ENCODE measurements at regions not wholly inside any gene's neighbourhood (a gene's known extent, or its start where the extent isn't known, plus 50 kb on each side); places are given as distances from the start of the nearest gene placed in this dataset.

- no peak for ATAC-seq
- Mint-ChIP-seq H3K9me3 (peaks cover 0 to 5% of the 10 kb centered on the region in 2 donors), H3K4me1 (peaks cover 8% of the 10 kb centered on the region), H3K4me3 (no peak overlapping the region), H3K27me3 (no peaks in the 10 kb centered on the region), H3K27ac (no peak overlapping the region)
- DNase-seq = no peak
Measured at GRCh38 chr2:207216457-207216856, 50.7 kb upstream of the KLF7 start.

- Mint-ChIP-seq H3K9me3 (no peaks in the 10 kb centered on the region), H3K27ac (no peak overlapping the region), H3K4me3 (no peak overlapping the region), H3K27me3 (no peaks in the 10 kb centered on the region), H3K4me1 (peaks cover 13% of the 10 kb centered on the region)
- ATAC-seq (no peak), DNase-seq (no peak)
Measured at GRCh38 chr2:207217442-207217841, 51.7 kb upstream of the KLF7 start.

DNA sequence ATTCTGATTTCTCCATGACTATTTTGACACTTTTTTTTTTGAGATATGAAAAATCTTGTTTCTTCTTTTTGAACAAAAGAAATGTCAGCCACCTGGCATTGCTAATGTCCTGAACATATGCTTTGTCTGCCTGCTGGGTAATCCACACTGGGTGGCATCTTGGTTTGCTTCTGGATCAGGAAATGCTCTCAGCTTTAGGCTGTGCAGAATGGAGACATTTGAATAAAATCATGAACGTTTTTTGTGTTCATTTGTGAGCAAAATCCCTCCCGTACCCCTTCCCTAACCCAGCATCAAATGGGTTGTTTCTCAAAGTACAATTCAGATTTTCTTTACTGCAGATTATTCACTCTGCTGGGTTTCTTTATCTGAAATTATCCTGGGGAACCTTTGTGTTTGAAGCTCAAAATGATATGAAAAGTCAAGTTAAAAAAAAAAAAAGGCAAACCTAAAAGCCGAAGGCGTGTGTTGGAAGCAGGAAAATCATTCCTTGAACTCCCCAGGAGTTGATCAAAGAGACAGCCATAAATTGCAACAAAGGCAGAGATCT is 53.4 kb upstream of the KLF7 start:
- Mint-ChIP-seq H3K27ac (no peak overlapping the region), H3K4me1 (peaks cover 27% of the 10 kb centered on the region), H3K27me3 (no peaks in the 10 kb centered on the region), H3K9me3 (no peaks in the 10 kb centered on the region), H3K4me3 (no peak overlapping the region)
- no peak for ATAC-seq
- DNase-seq = no peak

- H3K27me3 Mint-ChIP-seq = no peaks in the 10 kb centered on the region
- H3K9me3 Mint-ChIP-seq = no peaks in the 10 kb centered on the region
- H3K27ac Mint-ChIP-seq = no peak overlapping the region
- peaks cover 29% of the 10 kb centered on the region for H3K4me1 Mint-ChIP-seq
- DNase-seq (no peak), ATAC-seq (no peak)
- no peak overlapping the region for H3K4me3 Mint-ChIP-seq
Measured at GRCh38 chr2:207219676-207220501, 54.1 kb upstream of the KLF7 start.

- H3K27me3 Mint-ChIP-seq = no peaks in the 10 kb centered on the region
- no peak overlapping the region for H3K27ac Mint-ChIP-seq
- peaks cover 48% of the 10 kb centered on the region for H3K4me1 Mint-ChIP-seq
- DNase-seq = no peak
- H3K4me3 Mint-ChIP-seq = no peak overlapping the region
- no peak for ATAC-seq
- H3K9me3 Mint-ChIP-seq = no peaks in the 10 kb centered on the region
Measured at GRCh38 chr2:207221731-207222130, 56.0 kb upstream of the KLF7 start.

GRCh38 chr2:207223051-207223450 is 57.3 kb upstream of the KLF7 start:
- DNase-seq = peak; percentile 24 to 55
- H3K27me3 Mint-ChIP-seq = no peaks in the 10 kb centered on the region
- peak overlapping the region in 1 of 2 donors; percentile 8 for H3K4me3 Mint-ChIP-seq
- no peak overlapping the region for H3K27ac Mint-ChIP-seq
- peaks cover 57% of the 10 kb centered on the region for H3K4me1 Mint-ChIP-seq
- ATAC-seq = peak; percentile 82
- no peaks in the 10 kb centered on the region for H3K9me3 Mint-ChIP-seq

DNA sequence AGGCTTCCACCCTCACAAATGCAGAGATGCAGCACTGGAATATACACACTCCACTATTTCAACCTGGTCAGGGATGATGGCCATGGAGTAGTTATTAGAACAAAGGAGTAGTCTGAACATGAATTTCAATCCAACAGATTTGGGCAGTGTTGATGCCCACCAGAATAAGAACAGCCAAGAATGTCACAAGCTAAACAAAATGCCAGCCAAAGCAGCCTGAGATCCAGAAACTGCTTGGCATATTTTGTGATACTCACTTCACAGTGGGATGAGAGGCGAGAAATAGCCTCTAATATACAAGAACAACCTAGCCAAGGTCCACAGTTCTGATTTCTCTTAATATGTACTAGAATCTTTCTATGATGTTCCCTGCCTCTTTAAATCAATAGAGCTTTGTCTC is 58.6 kb upstream of the KLF7 start:
- no peak for DNase-seq
- Mint-ChIP-seq H3K4me3 (peak overlapping the region; percentile 68 to 71), H3K9me3 (no peaks in the 10 kb centered on the region), H3K4me1 (peaks cover 68% of the 10 kb centered on the region), H3K27me3 (peaks cover 6% of the 10 kb centered on the region), H3K27ac (peak overlapping the region in 1 of 2 donors; percentile 78)
- ATAC-seq = no peak

- ATAC-seq (peak; percentile 64), DNase-seq (peak in 1 of 2 donors; percentile 53)
Measured at GRCh38 chr2:207224791-207225482, 59.2 kb upstream of the KLF7 start.

DNA sequence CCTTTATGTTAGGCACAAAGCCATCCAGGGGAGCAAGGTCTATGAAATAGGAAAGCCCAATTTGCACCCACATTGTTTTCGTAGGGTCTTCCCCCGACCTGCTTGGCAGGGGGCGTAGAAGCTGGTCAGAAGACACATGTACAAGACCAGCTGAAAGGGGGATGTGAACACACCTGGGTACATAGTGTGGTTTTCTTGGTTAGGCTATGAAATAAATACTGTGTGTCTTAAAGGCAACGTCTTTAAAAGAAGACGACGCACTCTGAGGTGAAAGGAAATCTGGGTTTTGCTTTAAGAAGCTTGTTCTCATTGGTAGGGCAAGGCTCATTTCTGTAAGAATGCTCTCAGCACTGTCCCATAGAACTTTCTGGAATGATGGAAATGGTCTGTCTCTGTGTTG is 60.0 kb upstream of the KLF7 start:
- DNase-seq (peak; percentile 23 to 36), ATAC-seq (peak; percentile 74)
- Mint-ChIP-seq H3K4me3 (peak overlapping the region; percentile 68 to 71), H3K27me3 (peaks cover 6% of the 10 kb centered on the region), H3K27ac (peak overlapping the region; percentile 18 to 49), H3K4me1 (peaks cover 75% of the 10 kb centered on the region), H3K9me3 (peaks cover 0 to 3% of the 10 kb centered on the region in 2 donors)

More at GRCh38 chr2:207224791-207225482, 59.2 kb upstream of the KLF7 start:
- H3K27ac Mint-ChIP-seq = peak overlapping the region; percentile 14 to 78
- H3K4me1 Mint-ChIP-seq = peaks cover 69% of the 10 kb centered on the region
- H3K27me3 Mint-ChIP-seq = peaks cover 6% of the 10 kb centered on the region
- peaks cover 0 to 3% of the 10 kb centered on the region in 2 donors for H3K9me3 Mint-ChIP-seq
- H3K4me3 Mint-ChIP-seq = peak overlapping the region; percentile 68 to 71

DNA sequence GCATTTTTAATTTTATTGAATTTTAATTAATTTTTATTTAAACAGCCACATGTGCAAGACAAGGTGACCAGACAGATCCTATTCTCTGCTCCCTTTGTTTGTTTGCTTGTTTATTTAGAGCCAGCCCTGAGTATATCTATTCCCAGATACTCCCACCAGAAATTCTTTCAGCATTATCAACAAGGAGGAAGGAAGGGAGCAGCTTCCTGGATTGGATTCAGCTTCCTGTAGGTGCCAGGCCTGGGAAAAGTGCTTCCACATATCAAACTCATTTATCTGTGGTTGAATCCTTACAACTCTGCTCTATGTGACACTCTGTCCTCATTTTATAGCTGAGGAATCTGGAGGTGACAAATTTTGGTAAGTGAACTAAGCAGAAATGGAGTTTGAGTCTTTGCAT is 60.5 kb upstream of the KLF7 start:
- Mint-ChIP-seq H3K4me1 (peaks cover 79% of the 10 kb centered on the region), H3K4me3 (peak overlapping the region in 1 of 2 donors; percentile 7), H3K27ac (no peak overlapping the region), H3K27me3 (peaks cover 6% of the 10 kb centered on the region), H3K9me3 (peaks cover 0 to 3% of the 10 kb centered on the region in 2 donors)
- ATAC-seq = no peak
- DNase-seq = no peak

DNA sequence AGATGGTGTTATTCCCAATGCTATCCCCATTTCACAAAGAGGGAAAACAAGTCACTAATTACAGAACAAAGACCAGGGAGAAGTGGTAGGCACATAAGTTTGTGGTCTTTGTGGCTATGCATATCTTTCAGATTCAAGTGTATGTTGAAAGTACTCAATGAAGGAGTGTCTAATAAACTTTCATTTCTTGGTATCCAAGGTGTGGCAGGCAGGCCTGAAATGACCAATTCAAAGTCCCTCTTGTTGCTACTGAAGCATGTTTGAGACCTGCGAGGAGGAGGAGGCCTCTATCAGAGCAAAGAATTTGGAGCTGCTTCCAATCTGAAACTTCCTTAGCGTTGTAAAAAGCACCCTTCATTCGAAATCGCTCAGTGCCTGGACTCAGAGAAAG is 60.9 kb upstream of the KLF7 start:
- DNase-seq (no peak), ATAC-seq (peak; percentile 24)
- Mint-ChIP-seq H3K4me1 (peaks cover 83% of the 10 kb centered on the region), H3K9me3 (peaks cover 0 to 3% of the 10 kb centered on the region in 2 donors), H3K4me3 (no peak overlapping the region), H3K27ac (no peak overlapping the region), H3K27me3 (peaks cover 6% of the 10 kb centered on the region)

GRCh38 chr2:207227062-207227748 is 61.5 kb upstream of the KLF7 start:
- Mint-ChIP-seq H3K27ac (no peak overlapping the region), H3K4me3 (no peak overlapping the region), H3K4me1 (peaks cover 86% of the 10 kb centered on the region), H3K27me3 (peaks cover 6% of the 10 kb centered on the region), H3K9me3 (peaks cover 0 to 3% of the 10 kb centered on the region in 2 donors)
- ATAC-seq (no peak), DNase-seq (no peak)

- peaks cover 81% of the 10 kb centered on the region for H3K4me1 Mint-ChIP-seq
- DNase-seq = no peak
Measured at GRCh38 chr2:207227749-207228145, 62.0 kb upstream of the KLF7 start.

GRCh38 chr2:207228402-207228801 is 62.7 kb upstream of the KLF7 start:
- Mint-ChIP-seq H3K4me3 (no peak overlapping the region), H3K27me3 (peaks cover 6% of the 10 kb centered on the region), H3K4me1 (peaks cover 75% of the 10 kb centered on the region), H3K9me3 (peaks cover 0 to 3% of the 10 kb centered on the region in 2 donors), H3K27ac (no peak overlapping the region)
- ATAC-seq = no peak
- no peak for DNase-seq

More at GRCh38 chr2:207227749-207228145, 62.0 kb upstream of the KLF7 start:
- Mint-ChIP-seq H3K27ac (no peak overlapping the region), H3K4me3 (no peak overlapping the region), H3K9me3 (peaks cover 0 to 3% of the 10 kb centered on the region in 2 donors), H3K27me3 (peaks cover 6% of the 10 kb centered on the region)
- no peak for ATAC-seq

GRCh38 chr2:207229161-207229560 is 63.4 kb upstream of the KLF7 start:
- Mint-ChIP-seq H3K4me3 (no peak overlapping the region), H3K9me3 (peaks cover 0 to 3% of the 10 kb centered on the region in 2 donors), H3K27me3 (peaks cover 6% of the 10 kb centered on the region), H3K4me1 (peaks cover 67% of the 10 kb centered on the region), H3K27ac (peak overlapping the region in 1 of 2 donors; percentile 10)
- DNase-seq = no peak
- no peak for ATAC-seq

Data from stimulated activated naive CD8-positive, alpha-beta T cell treated with anti-CD3 and anti-CD28 coated beads, Interleukin-15, amount 100 ng/mL, for 72 hours (primary cell).